Adrenal gland (tissue), 9 donors: ENCODE measurements at regions not wholly inside any gene's neighbourhood (a gene's known extent, or its start where the extent isn't known, plus 50 kb on each side); places are given as distances from the start of the nearest gene placed in this dataset.

Source experiments
- DNase-seq, 7 donors: peaks; one replicate each; pipeline ENCODE4 v3.0.0-alpha.2; 2019 to 2020
- H3K27ac ChIP-seq, 5 donors: fragments of 200-600 bp; sonication (generic) in 4 of 5; 1 replicate in 3 of 5; 2 replicates in 2 of 5; pipeline versions ENCODE4 v1.5.1 to v1.8.0; 2016 to 2020; ENCODE audit warnings: mild to moderate bottlenecking in 1 of 5
- H3K27me3 ChIP-seq: fragments of 200-600 bp; 2 replicates; pipeline ENCODE4 v1.8.0; 2021
- H3K36me3 ChIP-seq, 2 donors: fragments of 200-600 bp; replicated peaks in 1 of 2; 1 replicate in 1 of 2; 2 replicates in 1 of 2; pipeline versions ENCODE4 v1.5.1 to v1.8.0; 2018 to 2022
- H3K4me1 ChIP-seq, 2 donors: fragments of 200-600 bp; replicated peaks in 1 of 2; 1 replicate in 1 of 2; 2 replicates in 1 of 2; pipeline versions ENCODE4 v1.5.1 to v1.8.0; 2018 to 2021
- H3K4me3 ChIP-seq, 4 donors: fragments of 200-600 bp; sonication (generic) in 3 of 4; one replicate each; pipeline ENCODE4 v1.5.1; 2016 to 2018
- H3K9me3 ChIP-seq, 3 donors: fragments of 200-600 bp; sonication (generic) in 1 of 3; replicated peaks in 1 of 3; 1 replicate in 2 of 3; 2 replicates in 1 of 3; pipeline versions ENCODE4 v1.5.1 to v1.8.0; 2016 to 2021
- CTCF ChIP-seq, 6 experiments: fragments of 450-650 bp in 4 of 6; fragments of 200-600 bp in 2 of 6; sonication (generic) in 1 of 6; IDR thresholded peaks; 1 replicate in 5 of 6; 2 replicates in 1 of 6; pipeline versions ENCODE4 v1.5.1 to v1.8.0; 2016 to 2021; ENCODE audit warnings: antibody characterized with exemption in 6 of 6, mild to moderate bottlenecking in 2 of 6, moderate library complexity in 1 of 6
- POLR2A ChIP-seq, 2 donors: fragments of 450-650 bp; IDR thresholded peaks; one replicate each; pipeline ENCODE4 v1.6.1; 2017; ENCODE audit warnings: antibody characterized with exemption in 2 of 2, mild to moderate bottlenecking in 2 of 2, moderate library complexity in 1 of 2
- WGBS, 4 donors: extraction: QIAGEN DNeasy Blood & Tissue Kit in 2 of 4; methylation state at CpG; one replicate each; pipeline versions ENCODE4 v1.1.5 to v1.1.7; 2013 to 2017; 5-methylcytosine and 5-hydroxymethylcytosine counted together
- intact Hi-C, 2 donors: fragments of 100-400 bp; cut with DNase I; formaldehyde crosslinking; loops; one replicate each; pipeline versions ENCODE4 v1.14.1 to v1.15.0; 2022 to 2023
- donor health status: healthy with polysubstance abuse.
- donor health status: Bipolar disorder and iron deficiency.
- donor health status: DM: yes; HTN: yes; CAD: no.
- donor health status: DM: no; HTN: no; CAD: no.
- donor health status: DM: no; HTN: no; CAD: no.

- Histone ChIP-seq H3K27me3 (no peaks in the 10 kb centered on the region), H3K36me3 (no peaks in the 10 kb centered on the region), H3K27ac (no peak overlapping the region), H3K9me3 (no peaks in the 10 kb centered on the region), H3K4me1 (peaks cover 0 to 10% of the 10 kb centered on the region in 2 donors), H3K4me3 (no peak overlapping the region)
- 89 to 94% (median 92%) methylated on average over 3 of the region's 3 CpGs for WGBS, 4 donors
- intact Hi-C loops = no loop called here
- TF ChIP-seq POLR2A (IDR thresholded peaks at IDR 0.05) (no peak), CTCF (IDR thresholded peaks at IDR 0.05) (no peak)
- no peak for DNase-seq
Observed at GRCh38 chr2:12968399-12968798, 251.7 kb downstream of the TRIB2 start.

- Histone ChIP-seq H3K36me3 (no peaks in the 10 kb centered on the region), H3K4me3 (no peak overlapping the region), H3K27me3 (no peaks in the 10 kb centered on the region), H3K9me3 (no peaks in the 10 kb centered on the region), H3K4me1 (peaks cover 0 to 3% of the 10 kb centered on the region in 2 donors), H3K27ac (no peak overlapping the region)
- no peak for TF ChIP-seq CTCF (IDR thresholded peaks at IDR 0.05)
- TF ChIP-seq POLR2A (IDR thresholded peaks at IDR 0.05) = no peak
- intact Hi-C loops = no loop called here
- DNase-seq = no peak
- 83 to 93% (median 86%) methylated on average over 4 of the region's 4 CpGs for WGBS, 4 donors
Observed at GRCh38 chr2:12970861-12971260, 254.1 kb downstream of the TRIB2 start.

GRCh38 chr2:12971581-12972365 lies 255.0 kb downstream of the TRIB2 start:
- no peaks in the 10 kb centered on the region for H3K9me3 ChIP-seq
- no peak overlapping the region for H3K27ac ChIP-seq
- no peak overlapping the region for H3K4me3 ChIP-seq
- no peak for DNase-seq
- WGBS, 4 donors = 77 to 81% (median 78%) methylated on average over 4 of the region's 4 CpGs
- intact Hi-C loops = no loop called here
- TF ChIP-seq POLR2A (IDR thresholded peaks at IDR 0.05) = no peak
- TF ChIP-seq CTCF (IDR thresholded peaks at IDR 0.05) = no peak
- H3K36me3 ChIP-seq = no peaks in the 10 kb centered on the region
- no peaks in the 10 kb centered on the region for H3K27me3 ChIP-seq
- no peaks in the 10 kb centered on the region for H3K4me1 ChIP-seq

GRCh38 chr2:12978066-12978835 lies 261.5 kb downstream of the TRIB2 start:
- no peak for DNase-seq

More at GRCh38 chr2:12978066-12978835, 261.5 kb downstream of the TRIB2 start:
- Histone ChIP-seq H3K27me3 (no peaks in the 10 kb centered on the region), H3K27ac (no peak overlapping the region), H3K4me3 (no peak overlapping the region), H3K9me3 (no peaks in the 10 kb centered on the region), H3K36me3 (no peaks in the 10 kb centered on the region), H3K4me1 (no peaks in the 10 kb centered on the region)
- intact Hi-C loops = no loop called here
- TF ChIP-seq CTCF (IDR thresholded peaks at IDR 0.05) (no peak), POLR2A (IDR thresholded peaks at IDR 0.05) (no peak)
- WGBS, 4 donors = 31 to 52% (median 46%) methylated on average over 4 of the region's 4 CpGs
